H1 (cell line): ENCODE measurements at regions not wholly inside any gene's neighbourhood (a gene's known extent, or its start where the extent isn't known, plus 50 kb on each side); places are given as distances from the start of the nearest gene placed in this dataset.

Source experiments
- CTCF ChIA-PET: fragments of 300-600 bp; sonication (Branson Sonifier 250); formaldehyde crosslinking; loops from one replicate; lab custom pipeline; 2021; ENCODE audit not compliant: partially characterized antibody; lab: Charles Lee
- POLR2A ChIA-PET: fragments of 300-600 bp; sonication (Branson Sonifier 250); formaldehyde crosslinking; loops from one replicate; lab custom pipeline; 2021; ENCODE audit warnings: inconsistent platforms; ENCODE audit not compliant: partially characterized antibody; lab: Charles Lee
- DNase-seq, 2 experiments: peaks; one replicate each; pipeline versions ENCODE4 v3.0.0 to v3.0.0-alpha.2; 2010 to 2022; ENCODE audit warnings: low spot score in 2 of 2, low read depth in 1 of 2, mixed read lengths in 1 of 2
- FAIRE-seq: peaks from 2 replicates; lab custom pipeline; 2011; peaks lifted over from hg19 to GRCh38; lab: Jason Lieb, UNC
- H2AFZ ChIP-seq: 2 replicates; pipeline ENCODE4 v1.8.1; 2012; ENCODE audit warnings: low read length, inconsistent platforms
- H2AK5ac ChIP-seq: 2 replicates; pipeline ENCODE4 v1.6.1; 2013; ENCODE audit warnings: low read depth, low read length
- H2BK120ac ChIP-seq: replicated peaks from 2 replicates; pipeline ENCODE3; 2013; ENCODE audit warnings: low read depth, low read length, inconsistent platforms
- H2BK12ac ChIP-seq: 2 replicates; pipeline ENCODE4 v1.6.1; 2013; ENCODE audit warnings: low read depth, low read length
- H2BK15ac ChIP-seq: 2 replicates; pipeline ENCODE4 v1.6.1; 2013; ENCODE audit warnings: low read length
- H2BK20ac ChIP-seq: 2 replicates; pipeline ENCODE4 v1.6.1; 2013; ENCODE audit warnings: low read length
- H2BK5ac ChIP-seq: 2 replicates; pipeline ENCODE4 v1.6.1; 2013; ENCODE audit warnings: low read depth, low read length
- H3K14ac ChIP-seq: 2 replicates; pipeline ENCODE4 v1.6.1; 2013; ENCODE audit warnings: inconsistent platforms; ENCODE audit not compliant: insufficient read length
- H3K18ac ChIP-seq: 2 replicates; pipeline ENCODE4 v1.6.1; 2013; ENCODE audit warnings: low read length; ENCODE audit errors: extremely low read depth
- H3K23ac ChIP-seq: 2 replicates; pipeline ENCODE4 v1.6.1; 2013; ENCODE audit warnings: inconsistent platforms; ENCODE audit not compliant: insufficient read length
- H3K23me2 ChIP-seq: 2 replicates; pipeline ENCODE4 v1.6.1; 2013; ENCODE audit warnings: low read depth, low read length
- H3K27ac ChIP-seq: 2 replicates; pipeline ENCODE4 v1.6.1; 2011; ENCODE audit warnings: low read depth, low read length, inconsistent platforms
- H3K27me3 ChIP-seq, 4 experiments: replicated peaks in 1 of 4; 1 replicate in 1 of 4; 2 replicates in 3 of 4; pipeline versions ENCODE4 v1.6.1 to v1.8.1; 2011 to 2013; ENCODE audit warnings: low read length in 3 of 4, mild to moderate bottlenecking in 3 of 4, inconsistent platforms in 2 of 4, mixed read lengths in 2 of 4, moderate library complexity in 1 of 4; ENCODE audit not compliant: control insufficient read depth in 3 of 4, insufficient read depth in 3 of 4; ENCODE audit errors: extremely low read depth in 1 of 4
- H3K36me3 ChIP-seq, 4 experiments: 2 replicates each; pipeline versions ENCODE4 v1.6.1 to v1.8.1; 2011 to 2013; ENCODE audit warnings: mild to moderate bottlenecking in 4 of 4, low read length in 3 of 4, moderate library complexity in 2 of 4, control low read depth in 1 of 4, inconsistent platforms in 1 of 4; ENCODE audit not compliant: insufficient read depth in 4 of 4, control insufficient read depth in 2 of 4
- H3K4ac ChIP-seq: replicated peaks from 2 replicates; pipeline ENCODE3; 2013; ENCODE audit warnings: low read length, low read depth, mixed read lengths, inconsistent platforms; ENCODE audit not compliant: insufficient read length
- H3K4me1 ChIP-seq, 4 experiments: replicated peaks in 1 of 4; 1 replicate in 1 of 4; 2 replicates in 3 of 4; pipeline versions ENCODE4 v1.6.1 to v1.8.1; 2011 to 2013; ENCODE audit warnings: low read length in 3 of 4, inconsistent platforms in 2 of 4, mixed read lengths in 1 of 4; ENCODE audit not compliant: insufficient read depth in 4 of 4, control insufficient read depth in 3 of 4
- H3K4me2 ChIP-seq, 2 experiments: 2 replicates each; pipeline versions ENCODE4 v1.6.1 to v1.8.1; 2011 to 2013; ENCODE audit warnings: low read depth in 2 of 2, low read length in 2 of 2, control low read depth in 1 of 2, inconsistent platforms in 1 of 2, mild to moderate bottlenecking in 1 of 2; ENCODE audit not compliant: insufficient read depth in 1 of 2
- H3K4me3 ChIP-seq, 4 experiments: fragments of 200-600, 300-600 bp in 1 of 4; sonication (generic), shearing (Covaris generic), sonication (Bioruptor Twin) in 1 of 4; 2 replicates each; pipeline versions ENCODE4 v1.5.1 to v1.8.1; 2011 to 2016; ENCODE audit warnings: low read length in 4 of 4, low read depth in 3 of 4, control low read depth in 2 of 4, inconsistent platforms in 2 of 4, mild to moderate bottlenecking in 2 of 4, mixed read lengths in 1 of 4, moderate library complexity in 1 of 4; ENCODE audit not compliant: insufficient read depth in 2 of 4; ENCODE audit errors: extremely low read depth in 1 of 4
- H3K56ac ChIP-seq: replicated peaks from 2 replicates; pipeline ENCODE3; 2013; ENCODE audit warnings: low read depth, mild to moderate bottlenecking, mixed read lengths, low read length, inconsistent platforms; ENCODE audit not compliant: insufficient read length
- H3K79me1 ChIP-seq: 2 replicates; pipeline ENCODE4 v1.6.1; 2013; ENCODE audit warnings: low read depth, low read length, control low read depth
- H3K79me2 ChIP-seq, 2 experiments: 2 replicates each; pipeline versions ENCODE4 v1.6.1 to v1.8.1; 2012 to 2013; ENCODE audit warnings: low read length in 2 of 2, mild to moderate bottlenecking in 2 of 2, inconsistent platforms in 1 of 2; ENCODE audit not compliant: insufficient read depth in 2 of 2, control insufficient read depth in 1 of 2
- H3K9ac ChIP-seq, 4 experiments: replicated peaks in 1 of 4; 1 replicate in 1 of 4; 2 replicates in 3 of 4; pipeline versions ENCODE4 v1.6.1 to v1.8.1; 2011 to 2013; ENCODE audit warnings: low read depth in 3 of 4, low read length in 3 of 4, control low read depth in 2 of 4, mild to moderate bottlenecking in 2 of 4, moderate library complexity in 2 of 4, inconsistent platforms in 1 of 4; ENCODE audit errors: extremely low read depth in 1 of 4
- H3K9me3 ChIP-seq, 2 experiments: 2 replicates each; pipeline versions ENCODE4 v1.6.1 to v1.8.1; 2012 to 2013; ENCODE audit warnings: mild to moderate bottlenecking in 2 of 2, moderate library complexity in 2 of 2, control low read depth in 1 of 2, inconsistent platforms in 1 of 2, low read depth in 1 of 2, low read length in 1 of 2, mixed read lengths in 1 of 2; ENCODE audit not compliant: insufficient read depth in 2 of 2
- H4K20me1 ChIP-seq, 2 experiments: replicated peaks in 1 of 2; 2 replicates each; pipeline versions ENCODE3 to v1.8.1; 2011 to 2013; ENCODE audit warnings: inconsistent platforms in 2 of 2, low read length in 2 of 2, mild to moderate bottlenecking in 1 of 2; ENCODE audit not compliant: insufficient read depth in 2 of 2, control insufficient read depth in 1 of 2
- H4K5ac ChIP-seq: 2 replicates; pipeline ENCODE4 v1.6.1; 2013; ENCODE audit warnings: low read length, low read depth, mixed read lengths, inconsistent platforms; ENCODE audit not compliant: insufficient read length
- H4K8ac ChIP-seq: 2 replicates; pipeline ENCODE4 v1.8.0; 2013; ENCODE audit warnings: mild to moderate bottlenecking, moderate library complexity, low read length, inconsistent platforms; ENCODE audit not compliant: insufficient read depth; ENCODE audit errors: extremely low read depth
- H4K91ac ChIP-seq: replicated peaks from 2 replicates; pipeline ENCODE3; 2013; ENCODE audit warnings: low read length, mixed read lengths, inconsistent platforms; ENCODE audit not compliant: insufficient read length
- BCL11A ChIP-seq, 2 experiments: IDR thresholded peaks; one replicate each; pipeline ENCODE4 v1.6.1; 2011; ENCODE audit warnings: low read depth in 2 of 2, low read length in 2 of 2, mild to moderate bottlenecking in 2 of 2
- BRCA1 ChIP-seq: IDR thresholded peaks from 2 replicates; pipeline ENCODE4 v1.6.1; 2012; ENCODE audit warnings: low read depth, low read length, improper control_type of control experiment
- CHD1 ChIP-seq: IDR thresholded peaks from 2 replicates; pipeline ENCODE4 v1.6.1; 2012; ENCODE audit warnings: low read depth, low read length, improper control_type of control experiment
- GABPA ChIP-seq: IDR thresholded peaks from 2 replicates; pipeline ENCODE4 v1.6.1; 2011; ENCODE audit warnings: mild to moderate bottlenecking, low read length, moderate library complexity, borderline replicate concordance; ENCODE audit not compliant: insufficient read depth
- KDM1A ChIP-seq: fragments of 200-600, 300-600 bp; sonication (generic); IDR thresholded peaks from 2 replicates; pipeline ENCODE4 v1.7.1; 2016; ENCODE audit warnings: mild to moderate bottlenecking, low read length, borderline replicate concordance
- KDM4A ChIP-seq: IDR thresholded peaks from one replicate; pipeline ENCODE4 v1.7.1; 2012; ENCODE audit warnings: low read depth, mild to moderate bottlenecking, moderate library complexity, low read length, inconsistent platforms; ENCODE audit not compliant: severe bottlenecking
- MAX ChIP-seq: IDR thresholded peaks from 2 replicates; pipeline ENCODE4 v1.6.1; 2012; ENCODE audit warnings: inconsistent platforms
- RXRA ChIP-seq: IDR thresholded peaks from 2 replicates; pipeline ENCODE4 v1.6.1; 2011; ENCODE audit warnings: low read depth, mild to moderate bottlenecking, low read length, moderate library complexity; ENCODE audit not compliant: insufficient read depth
- SRF ChIP-seq: IDR thresholded peaks from 2 replicates; pipeline ENCODE4 v1.6.1; 2011; ENCODE audit warnings: mild to moderate bottlenecking, low read depth, low read length, moderate library complexity
- TAF7 ChIP-seq: optimal IDR thresholded peaks from 2 replicates; pipeline ENCODE3; 2011; ENCODE audit warnings: low read depth, mild to moderate bottlenecking, inconsistent platforms, low read length, moderate library complexity, borderline replicate concordance
- TBP ChIP-seq: IDR thresholded peaks from 2 replicates; pipeline ENCODE4 v1.6.1; 2011; ENCODE audit warnings: low read depth, low read length, improper control_type of control experiment
- TEAD4 ChIP-seq: IDR thresholded peaks from 2 replicates; pipeline ENCODE4 v1.6.1; 2012; ENCODE audit warnings: low read depth, low read length, inconsistent platforms, mixed read lengths
- WGBS, 2 experiments: shearing (Covaris generic) in 1 of 2; methylation state at CpG; one replicate each; pipeline versions ENCODE4 v1.1.6 to v1.1.7; 2013 to 2015; ENCODE audit warnings: low lambda C conversion rate in 2 of 2, mixed read lengths in 2 of 2, inconsistent platforms in 1 of 2, low coverage in 1 of 2, missing lambda C conversion rate in 1 of 2; ENCODE audit not compliant: insufficient replicate concordance in 2 of 2, insufficient coverage in 1 of 2, insufficient read length in 1 of 2; ENCODE audit errors: extremely low coverage in 1 of 2, missing lambda C conversion rate in 1 of 2; 5-methylcytosine and 5-hydroxymethylcytosine counted together
- TF ChIP-seq, protein P1 (sequence below): IDR thresholded peaks from 2 replicates; pipeline ENCODE4 v1.6.1; 2011; ENCODE audit warnings: low read length, improper control_type of control experiment

DNA sequence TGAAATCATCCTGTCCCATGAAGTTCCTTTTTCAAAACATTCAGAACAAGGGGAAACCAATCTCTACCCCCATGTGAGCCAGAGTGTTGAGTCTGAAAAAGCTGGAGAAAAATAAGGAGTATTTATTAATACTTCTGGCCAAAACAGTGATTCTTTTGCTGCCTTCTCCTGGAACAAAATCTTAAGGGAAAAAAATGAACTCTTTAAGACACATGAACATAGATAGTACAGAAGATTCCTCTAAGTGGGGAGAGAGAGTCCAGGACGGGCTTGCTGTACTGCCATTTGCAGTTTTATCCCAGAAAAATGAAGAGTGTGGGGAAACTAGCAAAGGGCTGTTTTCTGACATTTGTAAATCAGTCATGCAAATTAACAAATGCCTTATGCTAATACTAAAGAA lies 173.4 kb upstream of the CELF2 start:
- Histone ChIP-seq H3K14ac (no peak overlapping the region), H2AK5ac (no peak overlapping the region), H3K79me1 (no peaks in the 10 kb centered on the region), H4K8ac (no peak overlapping the region), H3K4me3 (no peak overlapping the region), H3K4me1 (no peaks in the 10 kb centered on the region), H3K27ac (no peak overlapping the region), H3K79me2 (no peaks in the 10 kb centered on the region), H2AFZ (no peak overlapping the region), H3K9me3 (peaks cover 2% of the 10 kb centered on the region in 2 experiments; a peak in 1 of 4 replicates), H3K18ac (no peak overlapping the region), H3K56ac (no peak overlapping the region), H4K20me1 (no peaks in the 10 kb centered on the region), H2BK12ac (no peak overlapping the region), H2BK15ac (no peak overlapping the region), H3K4ac (no peak overlapping the region), H4K91ac (no peak overlapping the region), H3K9ac (no peak overlapping the region), H3K27me3 (no peaks in the 10 kb centered on the region), H3K36me3 (no peaks in the 10 kb centered on the region), H4K5ac (no peak overlapping the region), H2BK5ac (no peak overlapping the region), H3K23me2 (no peaks in the 10 kb centered on the region), H2BK120ac (no peak overlapping the region), H3K4me2 (no peak overlapping the region), H3K23ac (no peak overlapping the region), H2BK20ac (no peak overlapping the region)
- 79% methylated on average over 1 of the region's 1 CpG; no CpG with 5 or more reads in 1 of the 2 experiments for WGBS, 2 experiments
- DNase-seq (no peak), FAIRE-seq (no peak)
- ChIA-PET CTCF (no interaction called here), POLR2A (no interaction called here)
- TF ChIP-seq GABPA (no peak), KDM1A (no peak), TBP (no peak), CHD1 (no peak), TEAD4 (no peak), BRCA1 (no peak), BCL11A (IDR thresholded peaks at IDR 0.05; ENCODE audit: low read depth in 2 of 2, low read length in 2 of 2) (no peak), TAF7 (no peak), KDM4A (no peak), MAX (no peak), RXRA (no peak), SRF (no peak)
- TF ChIP-seq, protein P1, sequence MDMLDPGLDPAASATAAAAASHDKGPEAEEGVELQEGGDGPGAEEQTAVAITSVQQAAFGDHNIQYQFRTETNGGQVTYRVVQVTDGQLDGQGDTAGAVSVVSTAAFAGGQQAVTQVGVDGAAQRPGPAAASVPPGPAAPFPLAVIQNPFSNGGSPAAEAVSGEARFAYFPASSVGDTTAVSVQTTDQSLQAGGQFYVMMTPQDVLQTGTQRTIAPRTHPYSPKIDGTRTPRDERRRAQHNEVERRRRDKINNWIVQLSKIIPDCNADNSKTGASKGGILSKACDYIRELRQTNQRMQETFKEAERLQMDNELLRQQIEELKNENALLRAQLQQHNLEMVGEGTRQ, result no peak
